GM18505 (cell line): ENCODE measurements at regions not wholly inside any gene's neighbourhood (a gene's known extent, or its start where the extent isn't known, plus 50 kb on each side); places are given as distances from the start of the nearest gene placed in this dataset.

ENCODE experiments used
- ATAC-seq: cut with Tn5 transposase; IDR thresholded peaks from one replicate; pipeline ENCODE4 v1.9.1; 2021; ENCODE audit not compliant: unreplicated experiment
- POLR2A ChIP-seq: IDR thresholded peaks from 4 replicates; pipeline ENCODE4 v1.6.1; 2011; ENCODE audit warnings: borderline replicate concordance; ENCODE audit not compliant: insufficient read depth, insufficient read length; ENCODE audit errors: extremely low read depth

DNA sequence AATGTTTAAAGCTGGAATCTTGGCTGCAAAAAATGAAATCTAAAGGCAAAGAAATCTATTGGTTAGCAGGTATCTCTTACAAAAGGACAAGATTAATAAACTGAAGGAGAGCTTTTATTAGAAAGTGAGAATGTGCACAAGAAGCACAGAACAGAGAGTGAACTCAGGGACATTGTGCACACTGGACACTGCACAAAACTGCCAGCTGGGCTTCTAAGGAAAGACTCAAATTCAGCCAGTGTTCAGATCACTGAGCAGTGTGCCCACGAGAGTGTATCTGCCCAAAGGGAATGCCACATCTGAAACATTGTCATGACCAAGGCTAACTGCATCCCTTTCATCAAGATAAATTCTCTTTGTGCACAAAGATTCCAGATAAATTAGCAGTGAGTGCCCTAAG is 129.7 kb upstream of the KCNH7 start:
- no peak for ATAC-seq

DNA sequence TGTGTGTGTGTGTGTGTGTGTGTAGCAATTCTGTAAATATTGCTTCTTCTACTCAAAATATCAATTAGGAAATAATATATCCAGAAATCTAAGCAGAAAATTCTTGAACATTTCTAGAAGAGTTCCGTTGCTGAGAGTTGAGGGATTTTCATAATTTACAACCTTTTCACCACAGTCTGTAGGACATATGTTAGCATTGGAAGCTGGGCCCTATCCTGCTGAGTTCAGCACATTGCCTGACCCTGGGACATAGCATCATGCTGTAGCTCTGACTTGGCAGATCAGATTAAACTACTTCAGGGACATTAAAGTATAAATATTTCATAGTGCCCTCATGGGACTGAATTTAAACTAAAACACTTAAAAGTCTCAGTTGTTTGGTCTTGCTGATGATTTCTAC is 129.2 kb upstream of the KCNH7 start:
- no peak for ATAC-seq
- TF ChIP-seq POLR2A = no peak

More for the DNA sequence above, 129.7 kb upstream of the KCNH7 start:
- TF ChIP-seq POLR2A = no peak

DNA sequence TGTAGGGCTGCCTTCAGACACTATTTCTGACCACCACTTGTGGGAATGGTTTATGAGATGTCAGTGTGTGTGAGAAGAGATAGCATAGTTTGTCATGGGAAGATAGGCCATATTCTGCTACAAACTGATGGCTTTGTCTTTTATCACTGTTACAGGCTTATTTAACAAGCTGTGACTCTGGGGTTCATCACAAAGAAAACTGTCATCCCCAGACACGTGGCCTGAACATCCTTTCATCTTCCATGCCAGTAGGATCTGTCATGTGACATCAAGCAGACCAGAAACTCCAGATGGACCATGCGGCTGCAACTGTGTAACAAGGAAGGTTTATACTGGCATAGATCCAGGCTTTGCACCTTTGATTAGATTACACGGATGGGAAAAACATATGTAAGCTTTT is 128.6 kb upstream of the KCNH7 start:
- ATAC-seq = no peak
- no peak for TF ChIP-seq POLR2A

DNA sequence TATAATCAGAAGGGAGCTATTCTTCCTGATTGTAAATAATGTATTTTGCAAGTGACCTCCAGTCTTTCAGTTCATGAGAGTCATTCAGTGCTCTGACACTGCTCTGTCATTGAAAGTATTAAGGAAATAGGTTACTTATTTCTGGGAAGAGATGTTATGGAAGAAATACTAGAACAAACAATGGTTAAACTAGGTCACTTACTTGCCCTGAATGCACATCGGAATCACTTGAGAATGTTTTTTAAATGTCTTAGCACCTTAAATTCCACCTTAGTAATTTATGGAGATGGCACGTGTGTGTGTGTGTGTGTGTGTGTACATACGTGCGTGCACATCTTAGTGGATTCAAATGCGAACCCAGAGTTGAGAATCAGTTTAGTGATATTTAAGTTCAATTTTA is 126.6 kb upstream of the KCNH7 start:
- no peak for ATAC-seq
- TF ChIP-seq POLR2A = no peak

DNA sequence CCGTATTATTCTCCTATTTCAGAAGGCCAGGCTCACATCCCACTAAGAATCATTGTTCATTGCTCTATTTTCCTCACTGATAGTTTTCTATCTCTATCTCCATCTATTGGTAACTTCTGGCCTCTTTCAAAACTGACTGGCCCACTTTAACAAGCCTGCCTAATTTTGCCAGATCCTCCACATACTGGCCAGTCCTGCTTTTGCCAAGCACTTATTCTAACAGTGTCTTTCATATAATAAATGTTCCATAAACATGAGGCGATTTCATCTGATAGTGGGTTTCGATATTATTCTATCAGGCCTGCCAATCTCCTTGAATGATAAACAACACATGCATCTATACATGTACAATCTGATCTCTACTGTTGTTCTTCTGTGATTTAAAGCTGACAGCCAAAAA is 125.9 kb upstream of the KCNH7 start:
- no peak for ATAC-seq
- TF ChIP-seq POLR2A = no peak

DNA sequence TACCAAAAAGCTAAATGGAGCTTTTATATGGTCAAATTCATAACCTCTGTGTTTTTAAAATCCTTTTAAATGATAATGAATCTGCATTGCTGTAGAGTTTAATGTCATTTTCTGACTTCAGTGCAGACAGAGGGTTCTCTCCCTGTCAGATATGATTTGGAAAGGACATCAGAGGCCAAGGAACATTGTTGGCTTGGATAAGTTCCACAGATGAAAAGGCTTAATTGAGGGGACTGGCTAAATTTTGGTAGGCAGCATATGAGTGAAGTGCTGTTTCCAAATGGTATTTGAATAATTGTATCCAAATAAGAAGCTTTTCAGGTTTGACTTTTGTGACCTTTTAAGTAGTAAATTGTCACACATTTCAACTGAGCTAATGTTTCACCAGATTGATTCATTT is 124.6 kb upstream of the KCNH7 start:
- TF ChIP-seq POLR2A = no peak
- no peak for ATAC-seq

DNA sequence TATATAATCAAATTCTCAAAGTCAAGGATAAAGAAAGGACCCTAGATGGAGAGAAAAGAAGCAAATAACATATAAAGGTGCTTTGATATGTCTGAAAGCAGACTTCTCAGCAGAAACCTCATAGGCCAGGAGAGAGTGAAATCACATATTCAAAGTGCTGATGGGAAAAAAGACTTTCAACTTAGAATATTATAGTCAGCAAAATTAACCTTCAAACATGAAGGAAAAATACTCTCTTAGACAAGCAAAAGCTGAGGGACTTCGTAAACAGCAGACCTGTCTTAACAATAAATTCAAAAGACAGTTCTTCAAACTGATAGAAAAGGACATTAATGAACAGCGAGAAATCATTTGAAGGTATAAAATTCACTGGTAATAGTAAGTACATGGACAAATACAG is 107.2 kb upstream of the KCNH7 start:
- TF ChIP-seq POLR2A = no peak
- no peak for ATAC-seq

DNA sequence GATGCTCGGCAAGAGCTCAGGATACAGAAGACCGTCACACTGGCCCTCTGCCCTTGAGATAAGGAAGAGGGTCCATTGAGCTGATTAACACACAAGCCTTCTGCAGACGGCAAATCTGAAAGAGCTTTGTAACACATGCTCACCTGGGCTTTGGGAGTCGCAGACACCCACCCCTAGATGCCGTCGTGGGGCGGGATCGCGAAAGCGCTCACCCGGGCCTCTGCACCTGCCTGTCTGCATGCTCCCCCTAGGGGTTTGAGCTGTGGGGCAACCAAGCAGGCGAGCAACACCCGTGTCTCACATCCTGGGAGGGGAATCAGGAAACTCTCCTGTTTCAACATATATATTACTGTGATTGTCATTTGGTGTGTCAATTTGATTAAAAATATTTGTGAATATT is 99.8 kb upstream of the KCNH7 start:
- no peak for TF ChIP-seq POLR2A
- no peak for ATAC-seq

DNA sequence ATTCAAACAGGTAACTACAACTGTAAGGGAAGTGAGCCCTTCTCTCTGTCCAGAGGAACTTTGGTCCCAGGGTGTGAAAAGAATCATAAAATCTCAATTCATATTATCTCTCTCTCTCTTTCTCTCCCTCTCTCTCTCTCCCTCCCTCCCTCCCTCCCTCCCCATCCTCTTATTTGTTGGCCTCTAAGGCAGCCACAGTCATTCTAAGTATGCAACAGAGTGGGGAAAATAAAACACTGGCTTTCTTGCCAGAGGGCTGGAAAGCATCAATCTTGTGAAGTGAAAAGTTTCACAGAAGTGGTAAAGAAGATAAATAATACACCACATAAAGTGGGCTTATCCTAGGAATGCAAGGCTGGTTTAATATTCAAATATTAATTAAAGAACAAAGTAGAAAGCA is 95.6 kb upstream of the KCNH7 start:
- no peak for TF ChIP-seq POLR2A
- no peak for ATAC-seq

DNA sequence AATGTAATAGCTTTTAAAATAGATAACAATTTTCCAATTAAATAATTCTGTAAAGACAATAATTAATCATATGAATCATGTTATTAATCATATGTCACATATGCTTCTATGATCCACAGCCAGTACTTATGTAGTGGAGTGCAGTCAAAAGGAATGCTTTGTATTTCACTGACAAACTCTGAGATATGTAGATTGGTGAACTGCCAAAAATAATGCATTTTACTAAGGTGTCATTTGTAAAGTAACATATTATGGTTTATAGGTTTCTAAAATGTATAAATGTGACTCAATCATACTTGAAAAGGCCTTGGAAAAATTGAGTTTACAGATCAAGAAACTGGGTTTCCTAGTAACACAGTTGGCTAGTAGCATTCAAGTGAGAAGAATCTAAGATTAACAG is 93.8 kb upstream of the KCNH7 start:
- no peak for TF ChIP-seq POLR2A
- no peak for ATAC-seq

DNA sequence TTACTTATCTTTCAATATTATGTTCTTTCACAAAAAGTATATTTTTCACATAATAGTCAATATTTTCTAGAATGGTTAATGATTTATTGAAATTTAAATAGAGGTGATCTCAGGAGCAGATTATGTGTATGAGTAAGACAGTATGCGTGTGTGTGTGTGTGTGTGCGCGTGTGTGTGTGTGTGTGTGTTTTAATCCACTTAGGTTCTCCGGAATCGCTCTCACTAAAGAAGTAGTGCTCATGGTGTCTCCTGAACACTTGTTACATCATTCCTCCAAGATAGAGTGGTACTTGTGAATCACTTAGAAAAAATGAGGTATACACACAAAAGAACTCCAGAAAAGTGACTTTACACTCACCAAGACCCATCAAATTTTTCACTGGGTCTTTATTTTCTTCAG is 91.0 kb upstream of the KCNH7 start:
- TF ChIP-seq POLR2A = no peak
- ATAC-seq = no peak

DNA sequence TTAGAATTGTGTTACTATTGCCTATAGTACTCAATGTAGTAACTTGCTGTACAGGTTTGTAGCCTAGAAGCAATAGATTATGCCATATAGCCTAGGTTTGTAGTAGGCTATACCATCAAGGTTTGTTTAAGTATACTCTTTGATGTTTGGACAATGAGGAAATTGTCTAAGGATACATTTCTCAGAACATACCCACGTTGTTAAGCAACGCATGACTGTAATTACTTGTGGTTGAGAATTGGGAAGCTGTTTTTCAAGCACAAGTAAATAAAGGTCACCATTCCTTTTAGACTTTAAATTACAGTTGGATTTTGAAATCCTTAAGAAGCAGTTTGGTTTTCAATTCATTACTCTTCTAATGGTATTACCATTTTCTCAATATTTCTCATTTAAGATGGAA is 89.8 kb upstream of the KCNH7 start:
- no peak for ATAC-seq
- TF ChIP-seq POLR2A = no peak

DNA sequence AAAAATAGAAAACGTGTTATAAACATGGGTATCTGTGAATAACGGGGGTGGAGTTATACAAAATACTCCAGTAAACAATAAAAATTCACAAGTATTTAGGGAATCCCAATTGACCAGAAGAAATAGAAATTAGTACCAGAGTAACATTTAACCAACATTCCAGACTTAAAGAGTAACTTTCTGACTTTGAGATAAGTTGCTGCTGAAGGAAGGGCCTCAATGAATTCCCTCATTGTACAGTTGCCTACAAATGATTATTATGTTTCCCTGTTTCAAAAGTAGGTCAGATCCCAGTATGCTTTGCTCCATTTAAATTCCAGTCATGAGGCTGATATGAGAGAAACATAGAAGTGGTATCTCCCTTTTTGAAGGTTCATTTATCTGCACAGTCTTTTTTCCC is 88.3 kb upstream of the KCNH7 start:
- no peak for ATAC-seq
- no peak for TF ChIP-seq POLR2A

DNA sequence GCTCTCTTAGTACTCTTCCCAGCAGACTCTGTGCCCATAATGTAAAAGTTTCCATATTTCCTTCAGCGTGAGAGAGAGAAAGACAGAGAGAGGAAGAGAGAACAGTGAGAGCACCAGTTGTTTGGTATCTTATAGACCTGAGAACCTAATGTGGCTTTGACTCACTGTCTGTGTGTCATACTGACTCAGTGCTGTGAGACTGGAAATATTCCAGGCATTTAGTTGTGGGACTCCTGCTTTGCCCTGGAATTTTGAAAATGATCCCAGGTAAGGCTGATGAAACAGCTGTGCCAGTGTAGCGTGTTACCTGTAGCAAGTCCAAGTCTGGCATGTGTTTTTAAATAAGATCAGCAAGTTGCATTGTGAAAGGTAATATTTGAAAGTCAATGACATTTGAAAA is 87.9 kb upstream of the KCNH7 start:
- ATAC-seq = no peak
- no peak for TF ChIP-seq POLR2A

DNA sequence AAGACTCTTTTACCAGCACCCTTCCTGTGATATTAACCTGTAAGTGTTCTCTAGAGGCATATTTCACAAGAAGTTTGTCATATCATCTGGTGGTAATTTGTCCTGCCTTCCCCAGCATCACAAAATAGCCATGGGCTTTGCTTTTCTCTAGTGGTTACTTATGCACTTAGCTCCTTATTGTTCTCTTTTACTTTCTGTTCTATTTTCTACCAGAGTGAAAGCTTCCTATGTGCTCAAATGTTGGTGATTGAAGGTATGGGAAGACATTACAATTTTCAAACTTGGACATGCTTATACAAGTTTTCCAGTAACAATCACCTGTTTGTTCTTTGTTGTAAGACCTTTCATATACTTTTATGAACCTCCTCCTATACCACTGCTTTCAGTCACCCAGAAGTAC is 87.0 kb upstream of the KCNH7 start:
- TF ChIP-seq POLR2A = no peak
- no peak for ATAC-seq
